Dendritic cell treated with granulocyte-macrophage colony-stimulating factor and Interleukin-4, amounts not matched to agents 40 ng/mL and 50 ng/mL, for 4 days (primary cell): ENCODE measurements at regions not wholly inside any gene's neighbourhood (a gene's known extent, or its start where the extent isn't known, plus 50 kb on each side); places are given as distances from the start of the nearest gene placed in this dataset.
"Not testable (repeated sequence)": the region's sequence is repeated elsewhere in the genome, so short reads cannot be mapped to it uniquely, and the experiment has no call there.

Source experiments
- H3K27ac Mint-ChIP-seq: one replicate; pipeline ENCODE4 v1.8.0; 2022; ENCODE audit warnings: mild to moderate bottlenecking, mixed read lengths
- H3K27me3 Mint-ChIP-seq: one replicate; pipeline ENCODE4 v1.8.0; 2022; ENCODE audit warnings: mild to moderate bottlenecking, mixed read lengths
- H3K36me3 Mint-ChIP-seq: one replicate; pipeline ENCODE4 v1.8.0; 2022; ENCODE audit warnings: low read depth, mixed read lengths
- H3K4me1 Mint-ChIP-seq: one replicate; pipeline ENCODE4 v1.8.0; 2022; ENCODE audit warnings: low read depth, mixed read lengths
- H3K4me3 Mint-ChIP-seq: one replicate; pipeline ENCODE4 v1.8.0; 2022; ENCODE audit warnings: mild to moderate bottlenecking, moderate library complexity, mixed read lengths
- H3K9me3 Mint-ChIP-seq: one replicate; pipeline ENCODE4 v1.8.0; 2022; ENCODE audit warnings: mixed read lengths
- intact Hi-C: fragments of 100-400 bp; cut with micrococcal nuclease; formaldehyde crosslinking; loops from one replicate; pipeline ENCODE4 v1.15.0; 2022

- no peaks in the 10 kb centered on the region for H3K9me3 Mint-ChIP-seq
- no peak overlapping the region for H3K27ac Mint-ChIP-seq
- H3K36me3 Mint-ChIP-seq, result no peaks in the 10 kb centered on the region
- no peaks in the 10 kb centered on the region for H3K27me3 Mint-ChIP-seq
- intact Hi-C loops, result no loop called here
- H3K4me1 Mint-ChIP-seq, result no peaks in the 10 kb centered on the region
- H3K4me3 Mint-ChIP-seq, result no peak overlapping the region
Measured at GRCh38 chr20:52071136-52071535, 120.4 kb downstream of the ZFP64 start.

- no peaks in the 10 kb centered on the region for H3K36me3 Mint-ChIP-seq
- no peaks in the 10 kb centered on the region for H3K9me3 Mint-ChIP-seq
- H3K27ac Mint-ChIP-seq, result no peak overlapping the region
- H3K27me3 Mint-ChIP-seq, result no peaks in the 10 kb centered on the region
- intact Hi-C loops, result no loop called here
- no peaks in the 10 kb centered on the region for H3K4me1 Mint-ChIP-seq
- no peak overlapping the region for H3K4me3 Mint-ChIP-seq
Measured at GRCh38 chr20:52064931-52065330, 126.6 kb downstream of the ZFP64 start.

- no peak overlapping the region for H3K4me3 Mint-ChIP-seq
- no peaks in the 10 kb centered on the region for H3K27me3 Mint-ChIP-seq
- intact Hi-C loops, result no loop called here
- H3K27ac Mint-ChIP-seq, result no peak overlapping the region
- no peaks in the 10 kb centered on the region for H3K4me1 Mint-ChIP-seq
- no peaks in the 10 kb centered on the region for H3K9me3 Mint-ChIP-seq
- H3K36me3 Mint-ChIP-seq, result no peaks in the 10 kb centered on the region
Measured at GRCh38 chr20:52062452-52063209, 128.9 kb downstream of the ZFP64 start.

- Mint-ChIP-seq H3K4me1 (no peaks in the 10 kb centered on the region), H3K9me3 (peaks cover 10% of the 10 kb centered on the region), H3K27me3 (no peaks in the 10 kb centered on the region), H3K27ac (no peak overlapping the region), H3K36me3 (no peaks in the 10 kb centered on the region), H3K4me3 (no peak overlapping the region)
- intact Hi-C loops, result no loop called here
Measured at GRCh38 chr20:52060794-52061714, 130.5 kb downstream of the ZFP64 start.

GRCh38 chr20:52057133-52057532, 134.4 kb downstream of the ZFP64 start:
- H3K27ac Mint-ChIP-seq, intact Hi-C loops: not testable (repeated sequence)

GRCh38 chr20:52056203-52057062, 135.1 kb downstream of the ZFP64 start:
- Mint-ChIP-seq H3K4me1 (no peaks in the 10 kb centered on the region), H3K27ac (no peak overlapping the region), H3K27me3 (no peaks in the 10 kb centered on the region), H3K4me3 (no peak overlapping the region), H3K9me3 (peaks cover 15% of the 10 kb centered on the region), H3K36me3 (no peaks in the 10 kb centered on the region)
- intact Hi-C loops, result no loop called here

More at GRCh38 chr20:52057133-52057532, 134.4 kb downstream of the ZFP64 start:
- peaks cover 15% of the 10 kb centered on the region for H3K9me3 Mint-ChIP-seq
- H3K36me3 Mint-ChIP-seq, H3K4me1 Mint-ChIP-seq, H3K4me3 Mint-ChIP-seq, H3K27me3 Mint-ChIP-seq: not testable (repeated sequence)

- no peaks in the 10 kb centered on the region for H3K4me1 Mint-ChIP-seq
- no peaks in the 10 kb centered on the region for H3K36me3 Mint-ChIP-seq
- peaks cover 7% of the 10 kb centered on the region for H3K27me3 Mint-ChIP-seq
- H3K27ac Mint-ChIP-seq, result no peak overlapping the region
- H3K4me3 Mint-ChIP-seq, result no peak overlapping the region
- peaks cover 15% of the 10 kb centered on the region for H3K9me3 Mint-ChIP-seq
- intact Hi-C loops, result no loop called here
Measured at GRCh38 chr20:52054123-52054522, 137.5 kb downstream of the ZFP64 start.

- intact Hi-C loops, result no loop called here
- H3K36me3 Mint-ChIP-seq, result no peaks in the 10 kb centered on the region
- H3K27me3 Mint-ChIP-seq, result peaks cover 28% of the 10 kb centered on the region
- no peak overlapping the region for H3K4me3 Mint-ChIP-seq
- no peak overlapping the region for H3K27ac Mint-ChIP-seq
- H3K9me3 Mint-ChIP-seq, result no peaks in the 10 kb centered on the region
- H3K4me1 Mint-ChIP-seq, result peaks cover 5% of the 10 kb centered on the region
Measured at GRCh38 chr20:52049001-52049731, 142.4 kb downstream of the ZFP64 start.

- no peaks in the 10 kb centered on the region for H3K9me3 Mint-ChIP-seq
- H3K4me3 Mint-ChIP-seq, result no peak overlapping the region
- H3K27me3 Mint-ChIP-seq, result peaks cover 28% of the 10 kb centered on the region
- intact Hi-C loops, result no loop called here
- no peak overlapping the region for H3K27ac Mint-ChIP-seq
- peaks cover 5% of the 10 kb centered on the region for H3K4me1 Mint-ChIP-seq
- H3K36me3 Mint-ChIP-seq, result no peaks in the 10 kb centered on the region
Measured at GRCh38 chr20:52047811-52048764, 143.5 kb downstream of the ZFP64 start.

- Mint-ChIP-seq H3K4me3 (no peak overlapping the region), H3K9me3 (no peaks in the 10 kb centered on the region), H3K36me3 (no peaks in the 10 kb centered on the region), H3K4me1 (no peaks in the 10 kb centered on the region), H3K27me3 (peaks cover 3% of the 10 kb centered on the region), H3K27ac (no peak overlapping the region)
- intact Hi-C loops, result no loop called here
Measured at GRCh38 chr20:52041966-52042365, 149.6 kb downstream of the ZFP64 start.

- no peaks in the 10 kb centered on the region for H3K27me3 Mint-ChIP-seq
- H3K27ac Mint-ChIP-seq, result no peak overlapping the region
- H3K36me3 Mint-ChIP-seq, result no peaks in the 10 kb centered on the region
- intact Hi-C loops, result no loop called here
- H3K4me1 Mint-ChIP-seq, result no peaks in the 10 kb centered on the region
- H3K4me3 Mint-ChIP-seq, result no peak overlapping the region
- H3K9me3 Mint-ChIP-seq, result no peaks in the 10 kb centered on the region
Measured at GRCh38 chr20:52039790-52040189, 151.8 kb downstream of the ZFP64 start.

- H3K27ac Mint-ChIP-seq, H3K9me3 Mint-ChIP-seq: not testable (repeated sequence)
Measured at GRCh38 chr20:52038632-52039031, 152.9 kb downstream of the ZFP64 start.

More at GRCh38 chr20:52038632-52039031, 152.9 kb downstream of the ZFP64 start:
- H3K36me3 Mint-ChIP-seq, intact Hi-C loops, H3K4me1 Mint-ChIP-seq, H3K27me3 Mint-ChIP-seq, H3K4me3 Mint-ChIP-seq: not testable (repeated sequence)
